Activated CD8-positive, alpha-beta memory T cell treated with anti-CD3 and anti-CD28 coated beads for 4 hours (primary cell): ENCODE measurements at regions not wholly inside any gene's neighbourhood (a gene's known extent, or its start where the extent isn't known, plus 50 kb on each side); places are given as distances from the start of the nearest gene placed in this dataset.

Experiments used
- DNase-seq, 2 donors: peaks; one replicate each; pipeline ENCODE4 v3.0.0-alpha.2; 2020; ENCODE audit warnings: low read depth in 2 of 2

GRCh38 chr5:175242207-175242606, 201.8 kb downstream of the DRD1 start:
- no peak for DNase-seq

DNA sequence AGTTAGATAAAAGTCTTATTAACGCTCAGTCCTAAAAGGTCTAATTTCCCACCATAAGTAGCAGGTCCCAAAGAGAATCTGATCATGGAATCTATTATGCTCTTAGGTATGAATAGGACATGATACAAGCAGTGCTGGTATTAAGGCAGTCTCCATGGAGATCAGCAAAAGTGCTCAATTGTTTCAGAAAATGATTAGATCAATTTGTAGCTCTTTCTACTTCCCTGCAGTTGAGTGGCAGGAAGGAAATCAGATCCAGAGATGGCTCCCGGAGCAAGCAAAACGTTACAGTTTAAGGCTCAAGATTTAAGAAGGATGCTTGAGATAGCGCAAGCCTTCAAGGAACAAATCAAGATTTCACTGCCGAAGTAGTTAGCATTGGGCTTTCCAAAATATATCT, 205.7 kb downstream of the DRD1 start:
- DNase-seq: no peak

- DNase-seq: no peak
Observed at GRCh38 chr5:175236176-175236575, 207.8 kb downstream of the DRD1 start.

GRCh38 chr5:175235251-175235960, 208.6 kb downstream of the DRD1 start:
- DNase-seq: no peak

- no peak for DNase-seq
Observed at GRCh38 chr5:175230299-175230698, 213.7 kb downstream of the DRD1 start.

GRCh38 chr5:175226506-175226905, 217.5 kb downstream of the DRD1 start:
- DNase-seq: no peak

DNA sequence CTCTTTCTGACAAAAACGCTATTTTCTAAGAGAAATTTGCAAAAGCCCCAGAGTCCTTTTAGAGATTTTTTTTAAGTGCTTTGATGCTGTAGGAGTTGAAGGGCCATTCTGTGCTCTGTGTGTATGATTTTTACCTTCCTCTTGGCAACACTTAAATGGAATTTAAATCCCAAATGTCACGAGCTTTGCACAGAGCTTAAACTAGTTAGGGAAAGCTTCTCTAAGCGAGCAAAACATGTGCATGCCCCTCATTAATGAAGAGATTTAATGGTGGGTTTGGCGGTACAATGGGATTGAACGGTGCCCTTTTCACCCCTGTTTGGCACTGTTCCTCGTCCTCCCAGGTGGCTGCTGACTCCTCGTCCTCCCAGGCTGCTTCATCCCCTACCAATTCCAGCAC, 220.7 kb downstream of the DRD1 start:
- DNase-seq: no peak

- DNase-seq: no peak
Observed at GRCh38 chr5:175222621-175223020, 221.4 kb downstream of the DRD1 start.

DNA sequence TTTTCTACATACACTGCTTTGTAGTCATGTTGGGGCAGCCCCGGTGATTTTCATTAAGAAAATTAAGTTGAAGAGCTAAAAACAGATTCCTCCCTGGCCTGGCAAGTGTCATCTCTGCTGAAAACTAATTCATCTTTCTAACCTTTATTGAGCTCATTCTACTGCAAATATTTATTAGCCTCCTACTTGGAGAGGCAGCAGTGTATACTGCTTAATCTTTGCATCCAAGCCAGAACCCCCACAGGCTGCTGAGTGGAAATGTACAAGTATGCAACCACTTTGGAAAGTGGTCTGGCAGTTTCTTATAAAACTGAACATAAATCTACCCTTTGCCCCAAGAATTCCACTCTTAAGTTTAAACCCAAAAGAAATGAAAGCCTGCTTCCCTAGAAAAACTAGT, 223.4 kb downstream of the DRD1 start:
- DNase-seq: no peak

GRCh38 chr5:175219366-175219765, 224.6 kb downstream of the DRD1 start:
- no peak for DNase-seq

DNA sequence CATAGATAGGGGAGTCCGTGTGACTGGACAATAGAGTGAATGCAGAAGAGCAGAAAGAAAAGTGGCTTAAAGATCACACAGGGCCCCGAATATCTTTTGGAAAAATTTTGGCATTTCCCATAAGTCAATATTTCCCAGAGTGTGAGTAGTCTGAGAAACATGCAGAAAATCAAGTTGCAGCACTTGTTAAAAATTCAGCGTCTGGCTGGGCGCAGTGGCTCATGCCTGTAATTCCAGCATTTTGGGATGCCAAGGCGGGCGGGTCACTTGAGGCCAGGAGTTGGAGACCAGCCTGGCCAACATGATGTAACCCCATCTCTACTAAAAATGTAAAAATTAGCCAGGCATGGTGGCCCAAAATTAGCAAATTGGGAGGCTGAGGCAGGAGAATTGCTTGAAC, 227.0 kb downstream of the DRD1 start:
- no peak for DNase-seq

DNA sequence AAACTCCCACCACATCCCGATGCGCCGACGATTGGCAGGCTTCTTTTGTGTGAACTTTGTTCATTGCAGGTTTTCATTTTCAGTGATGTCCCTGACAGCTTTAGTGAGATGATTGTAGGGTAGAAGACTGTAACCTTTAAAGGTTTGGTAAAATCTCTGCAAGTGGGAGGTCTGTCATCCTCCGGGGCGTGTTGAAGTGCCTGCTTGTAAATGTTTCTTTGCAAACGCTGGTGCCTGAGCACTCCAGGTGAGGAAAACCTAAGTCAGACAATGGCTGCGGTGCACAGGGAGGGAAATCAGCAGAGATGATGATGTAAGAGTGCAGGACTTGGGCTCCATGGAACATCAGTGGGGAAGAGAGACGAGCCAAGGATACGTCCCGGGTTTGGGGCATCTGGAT, 228.1 kb downstream of the DRD1 start:
- no peak for DNase-seq

GRCh38 chr5:175214152-175214551, 229.8 kb downstream of the DRD1 start:
- no peak for DNase-seq

GRCh38 chr5:175211956-175212756, 231.8 kb downstream of the DRD1 start:
- no peak for DNase-seq

- DNase-seq: no peak
Observed at GRCh38 chr5:175207321-175208040, 236.5 kb downstream of the DRD1 start.

DNA sequence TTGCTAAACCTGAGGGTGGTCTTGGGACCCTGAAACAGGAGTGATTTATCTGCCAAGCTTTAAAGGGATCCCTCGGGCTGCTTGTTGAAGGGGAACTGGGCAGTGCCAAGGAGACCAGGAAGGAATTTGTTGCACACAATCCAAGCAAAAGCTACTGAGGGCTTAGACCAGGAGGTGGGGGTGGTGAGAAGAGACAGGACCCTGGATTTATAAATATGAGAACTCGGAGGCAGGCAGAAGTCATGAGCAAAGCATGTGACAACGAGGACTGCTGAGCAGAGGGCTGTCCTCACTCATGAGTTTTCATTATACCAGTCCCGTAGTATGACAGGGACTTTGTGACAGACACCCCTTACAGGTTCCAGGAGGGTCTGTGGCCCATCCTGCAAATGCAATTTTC, 237.3 kb downstream of the DRD1 start:
- DNase-seq: no peak

- no peak for DNase-seq
Observed at GRCh38 chr5:175202463-175203068, 241.4 kb downstream of the DRD1 start.

DNA sequence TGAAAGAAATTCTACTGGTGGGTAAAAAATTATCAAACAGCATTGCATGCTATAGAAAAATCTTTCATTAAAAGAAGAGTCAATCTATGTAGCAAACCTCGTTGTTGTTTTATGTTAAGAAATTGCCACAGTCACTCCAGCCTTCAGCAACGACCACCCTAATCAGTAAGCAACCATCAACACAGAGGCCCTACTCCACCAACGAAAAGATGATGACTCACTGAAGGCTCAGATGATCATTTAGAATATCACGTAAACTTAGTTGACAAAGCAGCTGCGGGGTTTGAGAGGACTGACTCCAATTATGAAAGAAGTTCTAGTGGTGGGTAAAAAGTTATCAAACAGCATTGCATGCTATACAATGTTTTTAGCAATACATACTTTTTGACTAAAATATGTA, 242.6 kb downstream of the DRD1 start:
- no peak for DNase-seq

DNA sequence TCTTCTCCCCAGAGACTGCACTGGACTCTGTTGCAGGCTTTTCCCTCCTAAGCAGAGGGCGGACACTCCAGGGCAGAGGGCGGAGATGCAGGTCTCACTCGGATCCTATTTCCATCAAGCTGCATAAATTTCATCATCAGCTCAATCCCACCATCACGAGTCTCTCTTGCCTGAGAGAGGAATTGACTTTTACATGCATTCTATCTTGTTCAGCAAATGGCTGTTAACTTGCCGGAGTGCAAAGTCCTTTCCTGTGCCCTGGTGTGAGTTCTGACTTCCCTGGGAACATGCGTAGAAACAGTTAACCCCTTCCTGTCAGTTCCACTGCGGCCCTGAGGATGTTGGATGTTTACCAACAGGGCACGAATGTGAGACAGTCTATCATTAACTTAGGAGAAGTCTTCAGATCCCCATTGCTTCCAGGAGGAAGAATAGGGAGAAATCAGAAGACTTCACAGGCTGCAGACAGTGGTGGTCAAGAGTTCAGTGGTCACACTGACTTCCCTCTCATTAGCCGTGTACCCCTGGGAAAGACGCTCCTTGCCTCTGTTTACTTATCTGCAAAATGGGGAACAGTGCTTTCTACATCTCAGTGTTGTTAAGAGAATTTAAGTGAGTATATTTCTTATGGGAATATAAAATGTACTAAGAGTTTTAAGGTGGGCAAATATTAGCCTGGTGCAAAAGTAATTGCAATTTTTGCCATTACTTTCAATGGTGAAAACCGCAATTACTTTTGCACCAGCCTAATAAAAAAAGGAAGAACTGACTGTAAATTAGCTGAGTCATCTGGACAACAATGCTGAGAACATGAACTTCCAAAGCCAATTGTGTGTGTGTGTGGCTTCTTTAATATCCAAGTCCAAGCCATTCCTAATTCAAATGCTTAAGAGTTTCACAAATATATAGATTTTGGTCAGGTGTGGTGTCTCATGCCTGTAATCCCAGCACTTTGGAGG, 248.0 kb downstream of the DRD1 start:
- no peak for DNase-seq

- DNase-seq: no peak
Observed at GRCh38 chr5:175181331-175181730, 262.7 kb downstream of the DRD1 start.

GRCh38 chr5:175170899-175171298, 273.1 kb downstream of the DRD1 start:
- DNase-seq: no peak
